Forelimb muscle (tissue), 1 donor: ENCODE measurements at regions not wholly inside any gene's neighbourhood (a gene's known extent, or its start where the extent isn't known, plus 50 kb on each side); places are given as distances from the start of the nearest gene placed in this dataset.

Experiments used
- DNase-seq: peaks from one replicate; pipeline ENCODE4 v3.0.0-alpha.2; 2013; ENCODE audit warnings: low read depth

DNA sequence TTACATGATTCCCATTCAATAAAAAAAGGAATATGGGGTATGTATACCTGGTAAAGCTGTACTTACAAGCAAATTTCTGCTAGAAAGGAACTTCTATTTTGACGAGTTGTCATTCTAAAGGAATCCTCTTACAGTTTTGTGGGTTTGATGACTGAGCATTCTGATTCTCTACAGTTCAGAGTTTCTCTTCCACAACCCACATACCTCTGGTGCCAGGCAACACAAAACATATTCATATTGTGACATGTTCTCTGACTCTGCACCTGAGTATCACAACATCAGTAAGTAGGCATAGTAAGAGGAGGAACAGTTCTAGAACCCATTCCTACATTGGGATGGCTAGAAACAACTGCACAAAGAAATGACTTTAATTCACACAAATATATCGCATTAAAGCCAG is 636.6 kb downstream of the MED13L start:
- DNase-seq: no peak

DNA sequence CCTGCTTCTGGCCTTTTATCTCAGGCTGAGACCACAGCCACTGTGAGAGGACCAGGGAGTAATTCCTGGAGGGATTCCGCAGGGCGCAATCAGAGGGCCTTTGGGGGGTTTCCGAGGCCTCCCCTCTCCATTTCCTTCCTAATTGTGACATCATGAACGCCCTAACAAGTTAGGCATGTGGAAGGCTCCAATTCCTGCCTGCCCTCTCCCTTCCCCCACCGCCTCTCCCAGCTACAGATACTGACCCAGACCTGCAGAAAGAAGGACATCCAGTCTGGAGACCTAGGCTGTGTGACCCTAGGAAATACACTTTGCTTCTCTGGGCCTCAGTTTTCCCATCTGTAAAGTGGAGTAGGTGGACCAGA is 637.9 kb downstream of the MED13L start:
- DNase-seq: no peak

DNA sequence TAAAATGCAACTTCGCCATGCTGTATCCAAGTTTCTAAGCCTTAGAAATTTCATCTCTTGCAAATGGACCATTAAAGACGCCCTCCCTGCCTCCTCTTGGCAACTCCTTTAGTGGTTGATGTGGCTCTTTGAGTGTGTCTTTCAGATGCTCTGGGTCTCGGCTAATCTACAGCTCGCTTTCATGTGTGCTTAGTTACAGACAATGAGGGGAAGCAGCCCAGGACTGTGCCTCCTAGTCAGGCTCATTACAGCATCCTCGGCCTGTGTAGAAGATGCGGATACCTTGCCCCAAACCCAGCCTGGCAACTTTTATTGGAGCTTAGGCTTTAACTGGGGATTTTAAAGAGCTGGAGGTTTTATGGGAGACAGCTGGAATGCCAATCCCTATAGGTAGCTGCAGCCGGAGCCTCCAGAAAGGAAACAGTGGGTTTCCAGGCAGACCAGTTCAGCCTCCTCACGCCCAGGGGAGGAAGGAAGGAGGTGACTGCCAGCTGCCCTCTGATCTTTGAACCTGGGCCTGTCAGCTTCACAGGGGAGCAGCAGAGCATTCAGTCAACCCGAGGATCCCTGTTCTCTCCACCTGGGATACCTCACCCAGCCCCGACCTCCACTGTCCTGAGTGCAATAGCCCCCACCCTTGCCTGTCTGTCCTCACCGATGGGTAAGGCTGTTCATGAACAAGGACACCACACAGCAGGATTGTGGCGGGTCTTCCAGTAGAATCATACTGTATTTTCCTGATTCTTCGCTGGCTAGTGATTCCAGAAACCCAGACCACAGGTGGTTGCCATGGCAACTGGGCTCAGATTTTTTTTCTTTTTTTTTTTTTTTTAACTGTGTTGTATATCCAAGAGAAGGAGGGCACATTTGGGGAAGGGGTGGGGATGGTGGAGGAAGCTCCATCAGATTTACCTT is 638.5 kb downstream of the MED13L start:
- no peak for DNase-seq

DNA sequence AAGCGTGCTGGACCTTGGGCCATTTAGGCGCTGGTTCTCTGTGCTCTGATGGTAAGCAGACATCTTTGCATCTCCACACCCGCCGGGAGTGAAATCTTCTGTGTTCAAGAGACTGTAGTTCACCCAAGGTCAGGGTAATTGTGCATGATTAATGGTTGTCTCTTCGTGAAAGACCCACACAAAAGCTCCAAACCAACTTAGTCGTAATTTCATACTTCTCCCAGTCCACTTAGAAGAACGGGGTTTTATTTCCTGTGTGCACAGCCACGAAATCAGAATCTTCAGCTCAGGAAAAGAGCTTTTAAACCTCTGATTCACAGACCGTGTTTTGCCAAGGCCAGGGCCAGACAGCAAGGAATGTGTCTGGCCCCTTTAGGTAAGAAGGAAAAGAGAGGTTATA is 640.9 kb downstream of the MED13L start:
- no peak for DNase-seq

DNA sequence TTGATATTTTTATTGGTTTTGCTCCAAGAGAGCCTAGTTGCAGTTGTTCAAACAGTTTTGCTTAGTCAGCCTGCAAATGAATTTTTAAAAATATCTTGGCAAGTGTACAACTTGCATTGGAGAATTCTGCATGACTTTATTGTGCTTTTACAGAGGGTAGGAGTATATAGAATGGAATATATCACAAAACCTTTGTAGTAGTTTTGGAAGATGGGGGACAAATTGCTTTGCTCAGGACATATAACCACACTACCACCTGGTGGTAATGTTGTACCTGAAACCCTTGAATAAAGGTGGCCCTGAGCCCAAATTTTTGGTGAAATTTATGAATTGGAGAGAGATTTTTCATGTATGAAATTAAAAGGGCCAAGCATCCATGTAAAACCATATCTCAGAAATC is 645.2 kb downstream of the MED13L start:
- DNase-seq: peak; percentile 1

DNA sequence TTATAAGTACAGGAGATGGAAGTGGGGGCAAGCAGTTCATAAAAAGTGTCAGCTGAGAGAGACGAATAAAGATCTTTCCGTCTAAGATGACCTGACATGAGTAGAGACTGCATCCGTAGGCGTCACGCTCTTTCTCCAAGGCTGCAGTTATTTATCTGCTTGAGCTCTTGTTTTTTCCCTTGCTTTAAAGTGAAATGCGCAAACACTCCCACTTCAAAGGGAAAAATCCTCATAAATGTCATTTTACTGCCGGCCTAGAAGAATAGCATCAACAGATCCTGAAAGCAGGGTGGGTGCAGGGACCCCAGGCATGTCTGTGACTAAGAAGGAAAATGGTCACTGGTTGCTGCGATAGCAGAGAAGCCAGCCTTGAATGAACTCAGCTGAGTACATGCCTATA is 647.4 kb downstream of the MED13L start:
- DNase-seq: no peak

DNA sequence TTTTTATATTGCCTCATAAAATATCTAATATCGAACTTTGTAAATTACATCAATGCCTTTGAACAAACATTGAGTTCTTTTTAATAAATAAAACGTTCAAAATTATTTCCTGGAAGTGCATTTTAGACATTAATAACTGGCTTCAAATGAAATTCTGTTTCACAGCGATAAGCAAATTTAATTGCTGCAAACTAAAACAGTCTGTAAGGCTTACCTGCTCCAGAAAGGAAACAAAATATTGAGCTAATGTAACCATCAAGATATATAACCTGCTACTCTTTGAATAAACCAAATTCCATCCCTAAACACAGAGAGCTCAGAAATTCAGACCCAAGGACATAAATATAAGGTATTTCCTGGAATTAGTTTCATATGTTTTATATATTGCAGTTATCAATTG is 651.3 kb downstream of the MED13L start:
- DNase-seq: no peak

DNA sequence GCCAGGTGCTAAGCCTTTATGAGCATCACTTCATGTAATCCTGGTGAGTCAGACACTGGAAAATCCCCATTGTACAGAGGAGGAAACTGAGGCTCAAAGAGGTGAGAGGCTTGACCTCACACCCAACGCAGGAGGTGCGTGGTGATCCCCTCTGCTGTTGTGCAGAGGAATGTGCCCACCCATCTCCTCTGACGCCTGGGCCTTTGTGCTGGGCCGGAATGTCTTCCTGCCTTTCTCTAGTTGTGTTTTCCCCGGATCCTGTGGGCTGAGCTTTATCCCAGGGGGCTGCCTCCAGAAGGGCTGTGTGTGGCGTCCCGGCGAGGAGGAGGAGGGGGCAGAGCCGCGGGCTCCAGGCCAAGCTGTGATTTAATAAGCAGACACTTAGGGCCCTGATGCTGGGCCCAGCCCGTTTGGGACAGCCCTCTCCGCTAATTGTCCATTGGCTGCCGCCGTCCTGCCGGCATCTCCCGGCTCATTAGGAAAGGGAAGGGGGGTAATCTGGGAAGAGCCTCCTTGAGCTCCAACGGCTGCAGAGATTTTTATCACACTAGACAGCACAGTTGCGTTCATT is 653.6 kb downstream of the MED13L start:
- DNase-seq: no peak

DNA sequence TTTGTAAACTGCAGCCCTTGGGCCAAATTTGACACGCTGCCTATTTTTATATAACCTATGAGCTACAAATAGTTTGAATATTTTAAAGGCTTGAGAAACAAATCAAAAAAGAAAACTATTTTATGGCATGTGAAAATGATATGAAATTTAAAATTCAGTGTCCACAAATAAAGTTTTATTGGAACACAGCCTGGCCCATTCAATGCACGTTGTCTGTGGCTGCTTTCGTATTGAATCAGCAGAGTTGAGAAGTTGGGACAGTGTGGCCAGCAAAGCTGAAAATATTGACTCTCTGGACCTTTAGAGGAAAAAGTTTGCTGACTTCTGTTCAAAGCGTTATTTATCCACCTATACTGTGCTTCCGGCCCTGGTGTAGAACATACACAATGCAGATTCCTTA is 654.2 kb downstream of the MED13L start:
- DNase-seq: no peak

DNA sequence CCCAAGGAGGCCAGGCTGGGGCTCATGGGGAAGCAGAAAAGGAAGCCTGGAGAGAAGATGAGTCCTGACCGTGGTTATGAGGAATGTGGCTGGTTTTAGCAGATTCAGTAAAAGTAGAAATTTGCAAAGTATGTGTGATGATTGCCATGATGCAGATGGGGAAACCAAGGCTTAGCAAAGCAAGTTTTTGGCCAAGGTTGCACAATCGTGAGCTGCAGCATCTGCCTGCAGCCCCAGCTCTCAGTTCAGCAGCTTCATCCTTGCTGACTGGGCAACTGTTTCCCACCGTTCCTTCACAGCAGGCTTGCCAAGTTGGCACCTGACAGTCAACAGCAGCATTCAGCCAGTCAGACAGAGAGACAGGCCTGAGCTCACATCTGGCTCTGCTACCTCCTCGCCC is 656.7 kb downstream of the MED13L start:
- no peak for DNase-seq

DNA sequence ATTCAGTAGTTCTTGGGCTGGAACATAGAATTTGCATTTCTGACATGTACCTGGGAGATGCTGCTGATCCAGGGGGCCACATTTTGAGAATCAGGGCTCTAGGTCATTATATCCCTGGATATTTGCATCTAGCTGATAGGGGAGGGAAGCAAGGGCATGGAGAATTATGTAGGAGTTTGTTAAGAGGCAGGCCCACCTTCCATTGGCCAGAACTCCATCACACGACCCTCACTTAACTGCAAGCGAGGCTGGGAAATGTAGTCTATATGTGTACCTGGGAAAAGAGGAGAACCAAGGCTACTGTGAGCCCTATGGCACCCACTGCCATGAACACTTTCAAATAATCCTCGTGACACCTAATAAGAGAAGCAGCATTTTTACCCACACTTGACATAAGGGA is 657.6 kb downstream of the MED13L start:
- no peak for DNase-seq

DNA sequence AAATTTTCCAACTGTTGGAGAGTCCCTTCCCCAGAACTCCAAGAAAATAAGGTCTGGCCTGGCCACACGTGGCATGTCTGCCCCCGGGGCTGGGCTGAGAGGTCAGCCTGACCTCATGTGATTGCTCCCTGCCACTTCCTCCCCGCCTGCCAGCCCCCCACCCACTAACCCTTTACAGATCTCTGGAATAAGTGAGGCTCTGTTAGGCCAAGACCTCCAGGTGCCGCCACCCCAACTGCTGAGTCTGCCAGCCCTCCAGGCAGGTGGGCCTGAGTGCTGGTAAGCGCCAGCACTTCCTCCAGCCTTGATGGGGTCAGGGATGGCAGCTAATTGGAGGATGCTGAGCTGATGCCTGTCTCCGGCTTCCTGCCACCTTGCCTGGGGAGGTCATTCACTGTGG is 658.4 kb downstream of the MED13L start:
- DNase-seq: no peak

DNA sequence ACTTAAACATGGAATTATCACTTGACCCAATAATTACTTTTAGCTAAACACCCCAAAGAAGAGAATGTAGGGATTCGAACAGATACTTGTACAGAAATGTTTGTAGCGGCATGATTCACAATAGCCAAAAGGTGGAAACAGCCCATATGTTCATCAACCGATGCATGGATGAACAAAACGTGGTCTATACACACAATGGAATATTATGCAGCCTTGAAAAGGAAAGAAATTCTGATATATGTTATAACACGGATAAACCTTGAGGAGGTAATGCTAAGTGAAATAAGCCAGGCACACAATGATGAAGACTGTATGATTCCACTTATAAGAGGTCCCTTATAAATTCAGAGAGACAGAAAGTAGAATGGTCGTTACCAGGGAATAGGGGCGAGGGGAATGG is 659.4 kb downstream of the MED13L start:
- DNase-seq: no peak

DNA sequence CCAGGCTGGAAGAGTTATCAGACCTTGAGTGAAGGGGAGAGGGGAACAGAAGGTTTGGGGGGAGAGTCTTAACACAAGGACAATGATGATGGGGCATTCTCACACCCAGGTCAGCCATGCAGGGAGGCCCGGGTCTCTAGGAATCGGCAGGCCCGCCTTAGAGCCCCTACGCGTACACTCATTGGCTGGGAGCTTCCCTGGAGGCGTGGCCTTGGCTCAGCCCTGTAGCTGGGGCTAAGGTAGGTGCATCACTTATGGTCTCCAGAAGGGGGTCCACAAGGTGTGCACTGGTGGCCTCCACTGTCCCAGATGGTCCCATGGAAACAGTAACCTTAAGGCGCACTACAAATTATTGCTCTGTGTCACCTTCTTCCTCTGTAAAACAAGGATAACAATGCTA is 660.1 kb downstream of the MED13L start:
- DNase-seq: no peak

DNA sequence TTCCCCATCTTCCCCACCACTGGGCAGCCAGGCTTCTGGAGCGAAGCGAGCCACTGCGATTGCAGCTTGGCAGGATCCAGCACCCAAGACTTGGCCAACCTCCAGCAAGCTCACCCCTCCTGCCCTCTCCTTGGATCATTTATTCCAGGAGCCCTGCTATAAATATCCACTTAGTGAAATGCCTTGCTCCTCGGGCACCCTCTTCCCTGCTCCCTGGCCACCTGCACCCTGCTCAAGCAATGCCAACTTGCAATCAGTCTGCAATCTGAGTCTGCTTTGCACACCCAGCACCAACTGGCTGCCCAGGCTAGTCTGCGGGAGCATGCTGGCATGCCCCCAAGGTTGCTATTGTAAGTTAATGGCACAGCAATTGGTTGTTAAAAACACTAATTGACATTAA is 666.0 kb downstream of the MED13L start:
- DNase-seq: no peak

DNA sequence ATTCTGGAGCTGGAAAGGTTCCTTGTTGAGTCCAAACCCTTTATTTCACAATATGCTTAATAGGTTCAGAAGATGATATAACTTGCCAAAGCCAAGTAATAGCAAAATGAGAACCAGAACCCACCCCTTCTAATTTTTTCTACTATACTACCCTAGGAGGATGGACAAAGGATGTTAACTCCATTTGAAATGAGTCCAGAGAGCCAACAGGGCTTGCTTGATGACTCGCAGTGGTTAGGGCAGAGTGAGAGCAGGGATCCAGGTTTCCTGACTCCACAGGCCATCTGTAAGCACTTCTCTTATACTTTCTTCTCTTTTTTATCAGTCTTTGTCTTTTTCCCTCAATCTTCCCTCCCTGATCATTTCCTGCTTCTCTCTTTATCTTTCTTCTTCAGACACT is 668.1 kb downstream of the MED13L start:
- DNase-seq: no peak

DNA sequence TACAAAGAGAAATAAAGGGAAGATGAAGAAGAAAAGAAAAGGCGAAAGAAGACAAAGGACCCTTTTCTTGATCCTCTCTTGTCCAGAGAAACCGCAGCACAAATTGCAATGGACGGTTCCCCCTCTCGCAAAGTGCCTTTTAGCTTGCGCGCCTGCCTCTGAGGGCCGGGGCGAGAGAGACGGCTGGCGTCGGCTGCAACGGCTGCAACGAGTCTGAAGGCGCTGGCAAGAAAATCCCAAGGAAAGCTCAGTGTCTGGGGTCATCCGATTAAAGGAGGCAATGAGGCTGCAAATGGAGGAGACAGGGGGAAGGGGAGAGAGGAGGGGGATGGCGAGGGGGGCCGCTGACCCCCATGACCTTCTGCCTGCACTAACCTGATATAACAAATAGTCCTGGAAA is 671.5 kb downstream of the MED13L start:
- DNase-seq: no peak

DNA sequence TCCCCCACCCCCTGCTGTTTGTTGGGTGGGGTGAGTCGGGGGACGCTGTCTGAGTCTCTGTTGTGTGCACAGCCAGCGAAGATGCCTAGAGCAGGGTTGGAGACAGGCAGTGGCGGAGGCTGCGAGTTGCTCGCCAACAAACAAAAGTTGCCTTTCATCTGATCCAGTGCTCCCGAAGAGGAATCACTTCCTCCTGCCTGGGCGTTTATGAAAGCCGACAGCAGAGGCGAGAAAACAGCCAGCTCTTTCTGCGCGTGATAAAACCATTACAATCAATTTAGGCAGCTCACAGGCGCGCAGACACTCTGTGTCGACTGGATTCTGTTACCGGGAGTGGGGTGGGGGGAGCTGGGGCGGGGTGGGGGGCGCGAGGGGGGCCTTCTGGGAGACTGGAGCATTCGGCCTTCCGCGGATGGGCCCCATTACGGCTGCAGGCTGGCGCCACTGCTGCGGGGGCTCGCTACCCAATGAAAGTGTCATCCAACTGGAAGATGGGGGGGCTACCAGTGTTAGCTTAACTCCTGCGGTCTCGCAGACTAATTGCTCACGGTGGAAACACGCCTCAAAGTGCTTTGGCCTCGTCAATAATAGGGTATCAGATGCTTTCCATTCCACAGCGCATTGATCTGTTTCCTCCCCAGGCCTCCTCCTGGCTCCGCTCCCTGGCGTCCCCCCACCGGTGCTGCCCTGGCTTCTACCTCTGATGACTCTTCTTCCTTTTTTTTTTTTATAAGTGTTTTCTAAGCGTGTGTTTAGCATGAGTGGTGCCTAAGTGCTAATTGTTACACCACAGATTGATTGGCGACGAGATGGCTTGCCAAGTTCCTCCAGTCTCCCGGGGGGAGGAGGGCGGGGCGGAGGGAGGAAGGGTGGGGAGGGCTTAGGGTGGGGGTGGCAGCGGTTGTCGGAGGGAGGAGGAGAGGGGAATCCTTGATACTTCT is 678.4 kb downstream of the MED13L start:
- no peak for DNase-seq

DNA sequence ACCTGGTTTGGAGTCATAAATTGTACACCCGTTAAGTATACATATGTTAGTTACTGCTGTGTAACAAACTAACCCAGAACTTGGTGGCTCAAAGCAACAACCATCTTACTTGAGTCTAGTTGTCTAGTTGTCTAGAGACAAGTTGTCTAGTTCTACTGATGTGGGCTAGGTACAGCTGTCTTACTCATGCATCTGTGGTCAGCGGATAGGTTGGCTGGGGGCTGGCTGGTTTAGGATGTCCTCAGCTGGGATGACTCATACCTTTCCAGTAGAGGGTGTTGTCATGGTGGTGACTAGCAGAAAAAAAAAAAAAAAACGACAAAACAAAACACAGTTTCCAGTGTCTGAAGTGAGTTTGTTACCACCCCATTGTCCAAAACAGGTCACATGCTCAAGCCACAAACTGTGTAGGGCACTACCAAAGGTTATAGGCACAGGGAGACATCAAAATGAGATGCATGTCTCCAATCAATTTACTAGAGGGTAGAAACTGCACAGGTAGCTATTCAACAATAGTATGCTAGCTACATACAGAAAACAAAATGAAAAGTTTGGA is 680.3 kb downstream of the MED13L start:
- no peak for DNase-seq

DNA sequence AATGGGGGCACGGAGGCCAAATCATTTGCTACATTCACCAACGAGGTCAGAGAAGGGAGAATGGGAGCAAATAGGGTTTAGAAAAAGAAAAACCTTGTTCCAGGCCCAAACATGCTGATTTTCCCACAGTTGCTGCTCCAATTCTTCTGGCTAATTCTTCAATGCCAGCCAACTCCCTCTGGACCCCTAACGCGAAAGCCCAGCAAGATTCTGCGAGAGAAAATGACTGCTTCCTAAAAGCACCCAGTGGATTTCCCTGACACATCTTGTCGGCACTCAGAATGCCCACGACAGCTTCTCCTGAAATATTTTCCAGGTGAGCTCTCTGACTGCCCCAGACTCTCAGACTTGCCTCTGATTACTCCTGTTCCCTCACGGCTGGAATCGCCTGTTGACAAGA is 689.4 kb downstream of the MED13L start:
- DNase-seq: no peak

DNA sequence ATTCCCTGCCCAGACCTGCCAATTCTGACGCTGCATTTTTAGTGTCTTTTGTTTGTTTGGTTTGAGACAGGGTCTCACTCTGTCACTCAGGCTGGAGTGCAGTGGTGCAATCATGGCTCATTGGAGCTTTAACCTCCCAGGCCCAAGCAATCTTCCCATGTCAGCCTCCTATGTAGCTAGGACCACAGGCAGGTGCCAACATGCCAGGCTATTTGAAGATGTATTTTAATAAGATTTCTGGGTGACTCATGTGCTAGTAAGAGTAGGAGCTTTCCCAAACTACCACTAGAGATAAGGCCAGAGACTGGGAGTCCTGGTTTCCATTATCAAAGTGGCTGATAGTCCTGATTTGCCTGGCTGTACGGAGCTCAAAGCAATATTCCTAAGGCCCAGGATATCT is 693.3 kb downstream of the MED13L start:
- DNase-seq: no peak

DNA sequence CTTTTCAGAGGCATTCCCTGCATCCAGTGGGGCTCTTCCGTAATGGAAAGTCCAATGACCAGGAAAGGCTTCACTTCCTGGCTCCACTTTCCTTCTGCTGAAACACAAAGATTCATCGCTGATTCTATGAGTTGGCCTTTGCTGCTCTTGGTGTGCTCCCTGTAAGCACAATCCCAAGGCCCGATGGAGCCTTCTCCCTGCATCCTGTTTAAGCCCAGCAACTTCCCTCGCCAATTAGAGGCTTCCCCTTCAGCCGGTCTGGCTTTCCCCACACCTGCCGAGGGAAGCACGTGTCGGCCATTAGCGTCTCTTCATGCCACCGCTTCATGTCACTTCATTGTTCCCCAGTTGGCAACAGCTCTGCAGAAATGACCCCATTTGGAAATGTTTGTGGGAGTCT is 693.9 kb downstream of the MED13L start:
- no peak for DNase-seq
